ENCODE measurements at regions not wholly inside any gene's neighbourhood (a gene's known extent, or its start where the extent isn't known, plus 50 kb on each side); places are given as distances from the start of the nearest gene placed in this dataset.
"Not testable (repeated sequence)": the region's sequence is repeated elsewhere in the genome, so short reads cannot be mapped to it uniquely, and the experiment has no call there.

- DNase-seq, result no peak
Measured at GRCh38 chr20:5492937-5493336, 117.9 kb downstream of the GPCPD1 start.

DNA sequence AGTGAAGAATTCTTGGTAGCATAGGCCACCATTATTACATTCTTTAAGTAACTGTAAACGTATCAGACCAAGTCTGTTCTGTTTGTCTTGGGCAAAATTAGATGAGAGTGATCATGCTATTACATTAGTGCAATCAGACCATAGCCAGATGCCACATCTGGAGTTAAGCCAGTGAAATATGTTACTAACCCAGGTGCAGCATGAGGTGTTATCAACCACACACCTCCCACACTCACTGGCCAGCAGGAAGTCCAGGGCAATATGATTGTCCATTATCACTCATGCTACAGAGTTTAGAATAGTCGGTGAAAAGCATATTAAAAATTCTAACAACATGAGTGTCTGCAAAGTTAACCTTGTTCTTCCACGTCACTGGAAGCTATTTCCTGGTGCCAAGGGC is 119.4 kb downstream of the GPCPD1 start:
- no peak for DNase-seq

DNA sequence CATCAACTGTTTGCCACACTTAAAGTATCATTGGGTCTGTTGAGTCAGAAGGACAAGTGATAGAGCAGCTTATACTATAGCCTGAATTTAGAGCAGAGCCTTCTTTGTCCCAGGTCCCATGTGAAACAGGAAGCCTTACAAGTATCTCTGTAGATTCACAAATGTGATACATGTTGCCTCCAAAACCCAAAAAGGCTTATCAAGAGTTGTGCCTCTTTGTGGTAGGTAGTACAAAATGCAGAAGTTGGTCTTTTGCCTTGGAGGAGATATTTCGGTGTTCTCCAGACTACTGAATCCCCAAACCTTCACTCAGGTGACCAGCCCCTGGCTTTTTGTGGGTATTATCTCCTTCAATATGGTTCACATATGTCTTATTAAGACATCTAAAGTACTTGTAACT is 121.2 kb downstream of the GPCPD1 start:
- DNase-seq, result no peak

DNA sequence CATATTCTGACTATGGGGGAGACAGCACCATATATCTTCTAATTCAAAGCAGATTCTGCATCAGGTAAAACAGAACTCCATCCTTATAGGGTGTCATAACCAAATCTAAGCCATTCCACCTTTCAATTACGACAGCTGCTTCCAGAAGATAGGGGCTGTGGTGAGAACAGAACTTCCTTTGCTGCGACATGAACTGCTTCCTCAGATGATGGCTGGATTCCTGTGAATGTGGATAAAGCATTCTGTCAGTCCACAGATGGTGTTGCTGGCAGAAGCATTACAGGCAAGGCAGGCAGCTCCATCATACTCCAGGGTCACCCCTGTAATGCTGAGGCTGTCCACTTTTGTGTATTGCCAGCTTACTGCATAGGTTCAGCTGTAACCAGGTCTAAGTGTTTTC is 122.0 kb downstream of the GPCPD1 start:
- no peak for DNase-seq

DNA sequence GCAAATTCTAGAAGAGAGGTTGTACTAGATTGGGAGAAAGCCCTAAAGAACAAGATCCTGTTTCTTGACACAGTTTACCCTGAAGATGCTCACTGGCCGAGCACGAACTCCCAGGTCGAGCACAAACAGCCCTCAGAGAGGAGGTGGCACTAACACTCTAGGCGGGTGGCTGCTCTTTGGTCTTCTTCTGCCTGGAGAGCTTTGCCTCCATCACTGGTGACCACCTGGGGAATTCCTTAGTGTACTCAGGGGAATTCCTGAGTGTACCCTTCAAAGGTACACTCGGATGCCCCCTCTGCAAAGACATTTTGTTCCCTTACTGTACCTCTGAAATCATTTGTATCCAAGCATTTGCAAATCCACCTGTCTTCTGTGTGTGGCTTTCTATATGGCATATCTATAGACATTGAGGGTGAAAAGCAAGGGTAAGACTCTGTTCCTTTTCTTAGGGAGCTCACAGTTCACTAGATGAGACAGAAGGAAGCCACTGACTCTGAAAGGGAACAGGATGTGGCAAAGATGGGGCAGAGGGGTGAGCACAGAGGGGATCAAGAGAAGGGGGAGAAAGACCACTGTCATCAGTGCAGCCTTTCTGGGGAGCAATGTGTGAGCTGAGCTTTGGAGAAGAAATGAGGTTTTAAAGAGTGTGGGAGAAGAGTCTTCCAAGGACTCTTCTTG is 124.3 kb downstream of the GPCPD1 start:
- DNase-seq, result no peak

DNA sequence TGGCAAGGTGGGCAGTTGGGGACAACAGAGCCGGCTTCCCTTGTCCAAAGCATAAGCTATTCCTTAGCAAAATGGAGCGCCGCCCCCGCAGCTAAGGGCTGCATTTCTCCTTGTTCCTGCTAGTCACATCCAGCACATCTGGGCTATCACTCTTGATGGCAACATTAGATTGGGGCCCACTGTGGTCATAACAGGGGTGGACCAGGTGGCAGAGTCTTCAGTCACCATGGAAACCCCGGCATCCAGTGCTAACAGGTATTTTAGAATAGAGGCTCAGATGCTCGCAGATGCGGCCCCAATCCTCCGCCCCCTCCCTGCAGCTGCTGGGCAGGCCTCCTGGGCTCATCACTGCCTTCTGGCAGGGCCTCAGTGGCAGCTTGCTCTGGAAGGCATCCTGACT is 125.9 kb downstream of the GPCPD1 start:
- no peak for DNase-seq

- DNase-seq, result no peak
Measured at GRCh38 chr20:5484346-5484745, 126.5 kb downstream of the GPCPD1 start.

GRCh38 chr20:5482791-5483190 is 128.0 kb downstream of the GPCPD1 start:
- DNase-seq, result no peak

DNA sequence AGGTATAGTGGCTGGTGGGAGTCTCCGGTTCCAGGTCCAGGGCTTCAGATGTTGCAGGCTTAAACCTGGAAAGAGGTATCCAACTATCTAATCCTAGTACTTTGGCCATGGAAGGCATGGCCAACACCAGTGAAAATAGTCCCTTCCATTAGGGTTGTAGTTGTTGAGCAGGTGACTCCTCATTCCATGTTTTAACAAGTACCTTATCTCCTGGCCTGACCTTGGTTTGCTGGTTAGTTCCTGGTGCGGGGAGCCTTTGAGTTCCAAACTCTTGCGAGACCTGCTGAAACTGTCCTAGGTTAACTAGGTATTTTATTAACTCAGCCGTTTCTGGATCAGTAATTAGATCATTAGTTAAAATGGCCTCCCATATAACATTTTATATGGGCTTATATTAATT is 128.9 kb downstream of the GPCPD1 start:
- no peak for DNase-seq

GRCh38 chr20:5480824-5481600 is 129.8 kb downstream of the GPCPD1 start:
- DNase-seq, result no peak

DNA sequence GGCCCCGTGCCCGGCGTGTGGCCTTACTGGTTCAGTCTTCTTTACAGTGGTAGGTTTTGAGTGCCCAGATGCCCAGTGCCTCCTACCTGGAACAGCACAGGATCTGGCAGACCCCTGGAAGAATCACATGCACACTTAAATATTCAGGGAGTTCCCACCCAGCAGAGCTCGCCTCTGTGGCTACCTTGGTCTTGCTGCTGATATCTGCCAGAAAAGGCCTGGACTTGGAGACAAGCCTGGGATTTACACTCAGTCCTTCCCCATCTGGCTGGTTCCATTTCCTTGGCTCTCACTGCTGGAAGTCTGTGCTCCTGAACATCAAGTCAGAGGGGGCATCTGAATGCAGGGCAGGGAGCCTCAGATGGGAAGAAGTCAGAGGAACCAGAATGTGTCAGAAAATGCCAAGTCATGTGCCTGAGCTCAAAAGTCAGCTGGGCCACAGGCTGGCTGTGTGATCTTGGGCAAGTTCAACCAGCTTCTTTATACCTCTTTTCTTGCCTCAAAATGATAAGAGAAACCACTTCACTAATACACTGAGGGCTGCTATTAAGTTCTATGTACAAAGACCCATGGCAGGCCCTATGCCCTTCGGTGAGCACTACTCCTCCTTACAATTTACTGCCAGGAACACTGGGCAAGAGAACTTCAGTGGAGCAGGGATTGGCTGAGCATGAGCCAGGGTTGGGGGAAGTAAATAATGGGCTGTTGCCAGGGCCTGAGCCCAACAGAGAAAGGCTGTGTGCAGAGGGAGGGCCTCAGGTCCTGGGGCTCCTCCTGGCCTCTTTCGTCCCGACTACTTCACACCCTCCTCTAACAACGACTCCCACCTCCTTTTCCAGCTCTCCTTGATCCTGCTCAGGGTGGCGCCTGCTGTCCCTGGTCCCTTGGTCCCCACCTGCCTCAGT is 135.9 kb downstream of the GPCPD1 start:
- DNase-seq, result no peak

GRCh38 chr20:5471866-5472265 is 138.9 kb downstream of the GPCPD1 start:
- DNase-seq, result not testable (repeated sequence)

- DNase-seq, result no peak
Measured at GRCh38 chr20:5471368-5471767, 139.4 kb downstream of the GPCPD1 start.

GRCh38 chr20:5470943-5471342 is 139.9 kb downstream of the GPCPD1 start:
- no peak for DNase-seq

GRCh38 chr20:5470458-5470857 is 140.3 kb downstream of the GPCPD1 start:
- DNase-seq, result no peak

DNA sequence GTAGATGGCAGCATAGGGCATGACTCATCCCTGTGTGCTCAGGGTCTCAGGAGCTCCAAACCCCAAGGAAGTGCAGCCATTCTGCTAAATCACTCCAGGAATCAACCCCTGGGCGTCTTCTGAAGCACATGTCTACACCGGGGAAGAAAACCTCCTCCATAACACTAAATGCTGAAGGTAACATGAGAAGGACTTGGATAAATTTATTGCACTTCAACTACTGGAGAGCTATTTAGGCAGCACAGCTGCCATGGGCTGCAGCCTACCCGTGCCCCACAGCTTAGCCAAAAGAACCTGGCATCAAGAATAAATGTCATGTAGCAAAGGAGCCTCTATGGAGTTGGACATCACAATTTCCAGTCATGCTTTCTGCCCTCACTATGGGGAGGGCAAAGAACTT is 141.7 kb downstream of the GPCPD1 start:
- DNase-seq, result no peak

DNA sequence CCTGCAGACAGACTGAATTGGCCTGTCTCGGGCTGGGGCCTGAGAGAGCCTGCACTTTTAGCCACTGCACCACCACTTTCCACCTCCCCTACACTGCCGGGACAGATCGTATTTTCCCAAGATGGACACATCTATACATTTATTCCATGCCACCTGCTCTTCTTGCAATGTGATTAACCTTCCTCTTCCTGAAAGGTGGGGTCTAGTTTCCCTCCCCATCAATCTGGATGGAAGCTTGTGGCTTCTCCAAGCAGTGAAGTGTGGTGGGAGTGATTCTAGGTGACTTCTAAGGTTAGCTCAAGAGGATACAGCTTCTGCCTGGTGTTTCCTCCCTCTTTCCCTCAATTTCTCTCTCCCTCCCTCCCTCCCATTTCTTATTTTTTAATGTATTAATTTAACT is 143.7 kb downstream of the GPCPD1 start:
- no peak for DNase-seq

- no peak for DNase-seq
Measured at GRCh38 chr20:5465604-5465927, 145.2 kb downstream of the GPCPD1 start.

DNA sequence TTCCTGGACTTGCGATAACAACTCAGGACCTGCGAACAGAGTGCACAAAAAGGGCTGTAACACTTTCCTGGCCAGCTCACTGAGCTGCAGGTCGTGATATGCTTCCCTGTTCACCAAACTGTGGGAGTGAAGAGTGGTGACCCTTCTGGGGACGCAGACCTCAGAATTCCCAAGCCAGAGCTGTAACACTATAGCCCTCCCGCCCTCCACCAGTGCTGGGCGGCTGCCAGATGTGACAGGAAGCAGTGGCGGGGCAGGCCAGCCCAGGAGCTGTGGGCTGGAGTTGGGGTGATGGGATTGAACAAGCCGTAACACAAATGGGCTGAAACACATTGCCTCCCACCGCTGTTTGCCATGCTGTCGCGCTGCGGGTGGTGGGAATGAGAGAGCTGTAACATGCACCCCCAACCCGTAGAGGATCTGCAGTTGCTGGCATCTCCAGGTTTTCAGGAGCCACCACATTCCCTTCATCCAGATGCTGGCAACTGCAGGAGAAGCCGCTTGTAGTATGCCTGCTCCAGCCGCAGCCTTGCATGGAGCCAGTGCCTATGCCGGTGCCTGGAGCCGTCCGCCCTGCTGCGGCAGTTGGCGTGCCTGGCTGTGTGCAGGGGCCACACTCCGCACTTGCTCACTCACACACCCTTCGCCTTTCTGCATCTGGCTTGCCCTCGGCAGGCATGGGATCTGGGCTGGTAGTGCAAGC is 145.8 kb downstream of the GPCPD1 start:
- no peak for DNase-seq

DNA sequence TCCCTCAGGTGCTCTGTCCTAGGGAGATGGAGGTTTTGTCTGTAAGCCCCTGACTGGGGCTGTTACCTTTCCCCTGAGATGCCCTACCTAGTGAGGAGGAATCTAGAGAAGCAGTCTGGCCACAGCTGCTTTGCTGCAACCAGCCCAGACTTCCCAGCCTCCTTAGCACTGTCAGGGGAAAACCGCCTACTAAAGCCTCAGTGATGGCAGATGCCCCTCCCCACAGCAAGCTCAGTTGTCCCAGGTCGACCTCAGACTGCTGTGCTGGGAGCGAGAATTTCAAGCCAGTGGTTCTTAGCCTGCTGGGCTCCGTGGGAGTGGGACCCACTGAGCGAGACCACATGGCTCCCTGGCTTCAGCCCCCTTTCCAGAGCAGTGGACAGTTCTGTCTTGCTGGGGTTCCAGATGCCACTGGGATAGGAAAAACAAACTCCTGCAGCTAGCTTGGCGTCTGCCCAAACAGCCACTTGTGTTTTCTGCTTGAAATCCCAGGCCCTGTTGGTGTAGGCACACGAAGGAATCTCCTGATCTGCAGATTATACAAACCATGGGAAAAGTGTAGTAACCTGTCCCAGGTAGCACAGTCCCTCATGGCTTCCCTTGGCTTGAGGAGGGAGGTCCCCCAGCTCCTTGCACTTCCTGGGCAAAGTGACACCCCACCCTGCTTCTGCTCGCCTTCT is 146.4 kb upstream of the PROKR2 start:
- no peak for DNase-seq

DNA sequence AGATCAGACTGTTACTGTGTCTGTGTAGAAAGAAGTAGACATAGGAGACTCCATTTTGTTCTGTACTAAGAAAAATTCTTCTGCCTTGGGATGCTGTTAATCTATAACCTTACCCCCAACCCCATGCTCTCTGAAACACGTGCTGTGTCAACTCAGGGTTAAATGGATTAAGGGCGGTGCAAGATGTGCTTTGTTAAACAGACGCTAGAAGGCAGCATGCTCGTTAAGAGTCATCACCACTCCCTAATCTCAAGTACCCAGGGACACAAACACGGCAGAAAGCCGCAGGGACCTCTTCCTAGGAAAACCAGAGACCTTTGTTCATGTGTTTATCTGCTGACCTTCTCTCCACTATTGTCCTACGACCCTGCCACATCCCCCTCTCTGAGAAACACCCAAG is 137.0 kb upstream of the PROKR2 start:
- DNase-seq, result not testable (repeated sequence)

- DNase-seq, result not testable (repeated sequence)
Measured at GRCh38 chr20:5453316-5453715, 136.6 kb upstream of the PROKR2 start.

- DNase-seq, result not testable (repeated sequence)
Measured at GRCh38 chr20:5452691-5453090, 135.9 kb upstream of the PROKR2 start.

Measured in HCEC 1CT (cell line).